Endothelial cell of hepatic sinusoid (primary cell): ENCODE measurements at regions not wholly inside any gene's neighbourhood (a gene's known extent, or its start where the extent isn't known, plus 50 kb on each side); places are given as distances from the start of the nearest gene placed in this dataset.

Experiments used
- in situ Hi-C: cut with HindIII; loops from 2 replicates; pipeline ENCODE4 v1.10.0; 2017; ENCODE audit warnings: low sequenced_read_pairs

GRCh38 chr12:127070515-127071157, 1196.3 kb upstream of the TMEM132C start:
- in situ Hi-C loops, result no loop called here

DNA sequence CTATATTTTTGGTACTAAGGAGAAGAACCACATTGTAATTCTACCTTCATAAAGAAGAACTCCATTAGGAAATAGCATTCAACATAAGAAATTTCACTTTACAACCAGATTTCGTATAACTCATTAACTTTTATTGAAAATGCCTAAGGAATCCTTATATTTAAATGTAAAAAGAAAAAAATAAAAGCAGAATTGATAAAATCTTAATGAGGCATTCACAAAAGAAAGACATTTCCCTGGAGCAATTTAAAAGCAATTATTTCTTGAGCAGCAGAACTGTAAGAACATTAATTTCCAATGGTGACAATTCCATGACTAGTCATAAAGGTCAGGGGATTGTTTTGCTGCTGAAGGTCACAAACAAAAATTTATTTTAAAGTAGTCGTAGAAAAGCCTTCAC, 1192.8 kb upstream of the TMEM132C start:
- in situ Hi-C loops, result no loop called here

GRCh38 chr12:127075981-127076380, 1191.0 kb upstream of the TMEM132C start:
- in situ Hi-C loops, result no loop called here

DNA sequence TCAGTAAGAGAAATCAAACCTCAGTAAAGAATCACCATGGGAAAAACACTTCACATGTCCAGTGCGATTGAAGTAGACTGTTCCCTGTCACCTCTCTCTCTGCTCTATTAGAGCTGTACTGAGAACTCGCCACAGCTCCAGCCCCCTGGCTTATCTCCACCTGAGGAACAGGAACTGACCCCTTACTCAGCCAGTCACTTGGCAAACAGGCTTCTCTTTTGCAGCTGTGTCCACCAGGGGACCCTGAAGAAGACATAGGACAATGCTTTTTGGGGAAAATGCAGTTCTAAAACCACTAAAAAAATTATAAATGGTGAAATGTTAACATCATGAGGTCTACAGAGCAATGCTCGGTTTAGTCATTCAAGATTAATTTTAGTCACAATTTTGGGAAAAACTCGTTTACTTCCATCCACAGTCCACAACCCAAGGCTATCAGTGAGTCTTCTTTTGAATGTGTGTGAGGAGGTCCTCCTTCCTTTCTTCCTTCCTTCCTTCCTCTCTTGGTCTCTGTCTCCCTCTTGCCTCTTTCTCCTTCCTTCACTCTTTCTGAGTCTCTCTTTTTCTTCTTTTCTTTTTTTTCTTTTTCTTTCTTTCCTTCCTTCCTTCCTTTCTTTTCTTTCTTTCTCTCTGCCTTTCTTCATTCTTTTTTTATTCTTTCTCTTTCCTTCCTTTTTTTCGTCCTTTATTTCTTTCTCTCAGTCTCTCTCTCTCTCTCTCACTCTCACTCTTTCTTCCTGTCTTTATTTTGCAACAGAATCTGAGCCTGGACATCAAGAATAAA, 1189.5 kb upstream of the TMEM132C start:
- in situ Hi-C loops, result no loop called here

- in situ Hi-C loops, result no loop called here
These were observed 1188.2 kb upstream of the TMEM132C start for GRCh38 chr12:127078577-127079350.

DNA sequence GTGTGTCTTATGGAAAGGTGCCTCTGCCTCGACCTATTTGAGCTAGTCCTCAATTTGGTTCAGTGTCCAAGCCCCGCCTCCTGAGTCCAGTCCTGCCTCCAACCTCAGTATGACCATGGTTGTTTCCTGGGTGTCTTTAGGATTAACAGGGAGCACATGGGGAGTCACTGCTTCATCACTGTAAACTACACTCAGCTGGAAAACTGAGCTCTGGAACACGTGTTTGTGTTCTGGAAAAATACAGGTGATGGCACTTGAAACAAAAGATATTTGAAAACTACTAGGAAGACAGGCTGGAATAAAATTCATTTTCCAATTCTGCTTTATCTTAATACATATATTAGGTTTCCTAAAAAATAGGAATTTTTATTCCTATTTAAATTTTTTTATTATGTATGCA, 1187.3 kb upstream of the TMEM132C start:
- in situ Hi-C loops, result no loop called here

DNA sequence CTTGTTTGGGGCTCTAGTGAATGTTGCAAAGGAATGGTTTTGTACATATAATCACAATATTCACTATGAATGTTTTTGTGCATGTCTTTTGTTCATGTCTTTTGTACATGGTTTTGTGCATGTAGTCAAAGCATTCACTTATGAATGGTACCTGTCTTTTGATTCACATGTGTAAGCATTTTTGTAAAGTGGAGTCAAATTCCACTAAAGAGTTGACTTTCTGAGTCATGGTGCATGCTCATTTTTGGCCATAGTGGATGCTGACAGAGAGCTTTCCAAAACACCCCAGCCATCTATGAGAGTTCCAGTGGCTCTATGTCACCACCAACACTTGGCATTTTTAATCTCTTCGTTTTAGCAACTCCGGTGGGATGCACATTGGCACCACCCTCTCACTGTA, 1185.9 kb upstream of the TMEM132C start:
- in situ Hi-C loops, result no loop called here

DNA sequence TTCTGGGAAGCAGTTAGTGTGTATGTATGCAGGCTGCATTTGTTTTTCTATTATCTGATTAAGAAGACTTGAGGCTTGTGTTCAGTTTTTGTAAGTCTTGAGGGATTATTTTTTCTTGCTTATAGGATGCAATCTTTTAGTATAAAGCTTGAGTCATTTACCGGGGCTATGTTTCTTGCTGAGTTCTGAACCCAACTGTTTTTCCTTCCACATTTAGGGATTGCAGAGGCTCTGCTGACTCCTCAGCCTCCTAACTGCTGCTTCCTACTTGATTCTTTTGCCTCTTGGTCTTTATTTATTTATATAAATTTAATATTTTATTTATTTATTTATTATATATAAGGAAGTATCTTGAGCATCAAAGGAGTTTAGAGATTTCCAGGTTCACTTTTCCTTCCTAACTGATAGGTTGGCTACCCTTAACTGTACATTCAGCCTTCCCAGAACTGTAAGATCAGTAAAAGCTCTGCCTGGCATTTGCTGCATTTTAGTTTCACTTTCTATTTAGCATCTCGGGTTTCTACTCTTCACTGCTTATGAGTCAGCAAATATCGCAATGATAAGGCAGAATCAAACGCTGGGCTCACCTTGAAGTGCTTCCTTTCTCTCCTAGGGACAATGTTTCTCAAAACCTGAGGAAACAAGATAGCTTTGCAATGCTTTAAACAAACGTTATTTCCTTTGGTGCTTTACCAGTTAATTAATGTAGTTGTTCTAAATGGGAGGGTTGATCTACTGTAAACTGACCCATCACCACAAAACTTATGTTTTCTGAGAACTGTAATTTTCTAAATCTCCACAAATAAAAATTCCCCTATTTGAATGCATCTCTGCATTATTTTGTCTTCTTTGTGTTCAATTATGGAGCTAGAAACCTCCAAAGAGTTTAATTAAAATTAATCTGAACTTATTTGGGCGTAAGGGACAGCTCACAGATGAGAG, 1183.7 kb upstream of the TMEM132C start:
- in situ Hi-C loops, result no loop called here

- in situ Hi-C loops, result no loop called here
These were observed 1165.9 kb upstream of the TMEM132C start for GRCh38 chr12:127101076-127101475.

DNA sequence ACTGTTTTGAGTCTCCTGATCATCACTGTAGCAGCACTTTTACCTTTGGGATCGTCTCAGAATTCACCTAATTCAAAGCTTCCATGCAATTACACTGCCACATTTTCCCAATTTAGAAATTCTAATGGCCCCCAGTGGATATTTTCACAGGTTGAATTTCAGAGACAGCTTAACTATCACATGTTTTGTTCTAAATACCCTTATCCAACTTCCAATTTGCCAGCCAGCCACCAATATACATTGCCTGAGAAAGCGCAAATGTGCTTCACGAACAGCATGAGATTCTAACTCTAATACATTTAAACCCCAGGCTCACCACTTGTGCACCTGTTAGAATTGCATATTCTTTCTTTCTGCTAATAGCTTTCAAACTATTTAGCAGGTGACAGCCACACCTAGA, 1160.9 kb upstream of the TMEM132C start:
- in situ Hi-C loops, result no loop called here

DNA sequence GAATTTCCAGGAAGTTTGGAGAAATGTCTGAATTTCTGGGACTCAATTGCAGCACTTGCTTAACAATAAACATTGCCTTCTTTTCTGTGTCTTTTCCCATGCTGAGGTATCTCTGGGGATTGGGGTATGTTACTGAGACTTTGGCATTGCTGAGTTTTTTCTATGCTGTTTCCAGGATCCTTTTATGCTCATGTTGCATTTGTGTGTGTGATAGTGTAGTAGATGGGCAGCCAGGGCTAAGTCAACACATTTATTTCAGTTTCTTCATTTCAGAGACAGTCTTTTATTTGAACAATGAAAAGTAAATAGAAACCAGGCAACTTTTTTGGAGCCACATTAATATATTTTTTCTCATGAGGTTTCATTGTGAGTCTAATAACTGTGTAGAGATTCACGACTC, 1160.3 kb upstream of the TMEM132C start:
- in situ Hi-C loops, result no loop called here

GRCh38 chr12:127107744-127108143, 1159.2 kb upstream of the TMEM132C start:
- in situ Hi-C loops, result no loop called here

- in situ Hi-C loops, result no loop called here
These were observed 1158.4 kb upstream of the TMEM132C start for GRCh38 chr12:127108360-127109215.

DNA sequence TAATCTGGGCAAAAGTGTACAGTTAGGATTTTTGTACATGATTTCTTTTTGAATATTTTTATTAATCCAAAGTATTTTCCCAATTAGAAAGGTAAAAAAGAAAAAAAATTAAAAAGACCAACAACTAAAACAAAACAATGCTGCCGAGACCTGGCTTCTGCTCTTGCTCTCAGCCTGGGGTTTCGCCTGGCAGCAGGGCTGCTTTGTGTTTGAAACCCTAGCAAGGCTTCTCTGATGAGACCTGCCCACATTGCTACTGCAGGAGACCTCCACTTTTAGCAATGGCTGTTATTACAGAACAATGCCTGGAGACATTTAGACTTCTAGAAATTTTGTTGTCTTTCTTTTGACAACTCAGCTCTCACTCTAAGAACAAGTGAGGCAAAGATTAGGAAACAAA, 1153.0 kb upstream of the TMEM132C start:
- in situ Hi-C loops, result no loop called here

GRCh38 chr12:127115468-127116035, 1151.4 kb upstream of the TMEM132C start:
- in situ Hi-C loops, result no loop called here

GRCh38 chr12:127118251-127118650, 1148.7 kb upstream of the TMEM132C start:
- in situ Hi-C loops, result no loop called here

DNA sequence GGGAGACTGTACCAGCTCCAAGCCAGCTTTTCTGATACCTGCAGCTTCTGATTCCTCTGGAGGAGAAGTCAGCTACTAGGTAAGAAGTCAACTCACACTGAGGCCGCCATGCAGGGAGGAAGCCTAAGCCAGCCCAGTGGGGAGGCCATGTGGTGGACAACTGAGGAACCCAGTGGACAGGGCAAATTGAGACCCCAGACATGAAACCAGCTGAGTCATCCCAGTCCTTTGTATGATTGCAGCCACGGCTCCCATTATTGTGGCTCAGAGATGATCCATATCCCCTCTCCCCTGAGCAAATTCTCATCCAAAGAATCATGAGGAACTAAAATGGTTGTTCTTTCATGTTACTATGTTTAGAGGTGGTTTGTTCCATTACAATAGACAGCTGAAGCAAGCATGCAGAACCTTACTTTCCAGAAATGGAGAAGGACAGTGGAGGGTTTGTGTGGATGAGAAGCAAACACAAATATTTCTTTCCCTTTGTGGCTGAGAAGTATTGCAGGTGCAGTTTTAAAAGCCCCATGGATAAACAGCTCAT, 1147.3 kb upstream of the TMEM132C start:
- in situ Hi-C loops, result no loop called here

- in situ Hi-C loops, result no loop called here
These were observed 1146.1 kb upstream of the TMEM132C start for GRCh38 chr12:127120851-127121250.

- in situ Hi-C loops, result no loop called here
These were observed 1145.4 kb upstream of the TMEM132C start for GRCh38 chr12:127121494-127122084.
